ENCODE measurements at regions not wholly inside any gene's neighbourhood (a gene's known extent, or its start where the extent isn't known, plus 50 kb on each side); places are given as distances from the start of the nearest gene placed in this dataset.

GRCh38 chr1:234676103-234676594 lies 66.2 kb upstream of the IRF2BP2 start (continued):
- no peak for TF ChIP-seq MBD2 (IDR thresholded peaks at IDR 0.05; ENCODE audit: borderline replicate concordance, low read depth)
- 0 out of 2 replicates have a peak, but pooled peaks have one; percentile 11 for TF ChIP-seq LCOR (CRISPR knock-in tag; IDR thresholded peaks at IDR 0.05)
- TF ChIP-seq ATF7 (IDR thresholded peaks at IDR 0.05), result 0 out of 2 replicates have a peak, but pooled peaks have one; percentile 37
- no peak for TF ChIP-seq FOXP1 (CRISPR knock-in tag; IDR thresholded peaks at IDR 0.05)
- TF ChIP-seq CREB3L1 (IDR thresholded peaks at IDR 0.05; ENCODE audit: borderline replicate concordance, low read depth), result peak; percentile 68
- no peak for TF ChIP-seq CBX5 (IDR thresholded peaks at IDR 0.05; ENCODE audit: borderline replicate concordance, low read depth)
- peak; percentile 27 to 40; a peak in 2 of 4 replicates for TF ChIP-seq TBL1XR1 (IDR thresholded peaks at IDR 0.05; ENCODE audit: low read length in 2 of 2)
- no peak for TF ChIP-seq CBX8 (IDR thresholded peaks at IDR 0.05; ENCODE audit: borderline replicate concordance, extremely low read depth, low read depth, low read length, poor library complexity, severe bottlenecking)
- no peak for TF ChIP-seq HDAC2 (IDR thresholded peaks at IDR 0.05)
- no peak for TF ChIP-seq HOXB6 (CRISPR knock-in tag; IDR thresholded peaks at IDR 0.05; ENCODE audit: borderline replicate concordance)
- TF ChIP-seq CBX1 (IDR thresholded peaks at IDR 0.05; ENCODE audit: low read depth), result no peak
- 0 out of 2 replicates have a peak, but pooled peaks have one; percentile 30 for TF ChIP-seq DIDO1 (tag; IDR thresholded peaks at IDR 0.05; ENCODE audit: low read depth)
- TF ChIP-seq ZNF165 (CRISPR knock-in tag; IDR thresholded peaks at IDR 0.05; ENCODE audit: borderline replicate concordance), result no peak
- peak; percentile 29; the same call in 1 of the 2 replicates for TF ChIP-seq PHF8 (IDR thresholded peaks at IDR 0.05; ENCODE audit: borderline replicate concordance, low read length)
- TF ChIP-seq GATA2 (CRISPR knock-in tag; IDR thresholded peaks at IDR 0.05), result no peak
- no peak for TF ChIP-seq SAFB (IDR thresholded peaks at IDR 0.05; ENCODE audit: borderline replicate concordance, low read depth, low read length)
- no peak for TF ChIP-seq ZZZ3 (IDR thresholded peaks at IDR 0.05)
- TF ChIP-seq SRF (CRISPR knock-in tag; IDR thresholded peaks at IDR 0.05), result no peak
- no peak for TF ChIP-seq ZC3H4 (CRISPR knock-in tag; IDR thresholded peaks at IDR 0.05; ENCODE audit: borderline replicate concordance)
- TF ChIP-seq GABPA (tag; conservative IDR thresholded peaks at IDR 0.05; ENCODE audit: low read depth), result peak; percentile 64
- no peak for TF ChIP-seq GATAD2B (IDR thresholded peaks at IDR 0.05; ENCODE audit: borderline replicate concordance)
- TF ChIP-seq NR2C2 (CRISPR knock-in tag; IDR thresholded peaks at IDR 0.05), result 0 out of 2 replicates have a peak, but pooled peaks have one; percentile 5
- peak; percentile 49; the same call in 1 of the 2 replicates for TF ChIP-seq NR2C2 (tag; IDR thresholded peaks at IDR 0.05)
- TF ChIP-seq SNIP1 (IDR thresholded peaks at IDR 0.05; ENCODE audit: low read depth), result no peak
- peak; percentile 47 for TF ChIP-seq ETV1 (tag; conservative IDR thresholded peaks at IDR 0.05; ENCODE audit: low read depth)
- no peak for TF ChIP-seq PRMT5 (CRISPR knock-in tag; IDR thresholded peaks at IDR 0.05)
- no peak for TF ChIP-seq CBX3 (IDR thresholded peaks at IDR 0.05; ENCODE audit: borderline replicate concordance in 1 of 2, low read length in 2 of 2)
- no peak for TF ChIP-seq ZNF146 (CRISPR knock-in tag; IDR thresholded peaks at IDR 0.05; ENCODE audit: unreplicated experiment)
- peak; percentile 23 to 58; a peak in 2 of 4 replicates for TF ChIP-seq MNT (conservative IDR thresholded peaks at IDR 0.05)

All from K562 (cell line).